OCI-LY7 (cell line): ENCODE measurements at regions not wholly inside any gene's neighbourhood (a gene's known extent, or its start where the extent isn't known, plus 50 kb on each side); places are given as distances from the start of the nearest gene placed in this dataset.

ENCODE experiments used
- CTCF ChIP-seq: fragments of 200-600 bp; sonication (generic); conservative IDR thresholded peaks from 2 replicates; pipeline ENCODE4 v1.5.1; 2014; ENCODE audit warnings: mild to moderate bottlenecking, antibody characterized with exemption, low read length, moderate library complexity, mixed read lengths
- EZH2phosphoT487 ChIP-seq: fragments of 200-600 bp; sonication (generic); IDR thresholded peaks from 2 replicates; pipeline ENCODE4 v1.6.1; 2018; ENCODE audit warnings: low read depth, borderline replicate concordance, mild to moderate bottlenecking, mixed run types, antibody characterized with exemption, low read length, moderate library complexity, mixed read lengths

DNA sequence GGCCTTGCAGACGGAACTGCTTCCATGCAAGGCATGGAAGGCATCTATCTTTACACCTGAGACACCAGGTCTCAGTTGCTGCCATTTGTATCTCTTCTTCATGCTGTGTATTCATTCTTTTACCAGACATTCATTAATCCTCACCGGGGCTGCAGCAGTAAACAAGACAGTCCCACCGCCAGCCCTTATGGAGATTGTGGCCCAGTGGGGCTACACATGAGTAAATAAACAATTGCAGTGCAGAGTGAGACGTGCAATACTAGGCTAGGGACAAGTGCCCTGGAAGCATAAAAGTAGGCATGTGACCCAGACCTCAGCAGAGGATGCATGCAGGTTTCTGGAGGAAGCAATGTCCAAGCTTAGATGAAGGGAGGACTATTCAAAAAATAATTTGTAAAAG lies 497.6 kb upstream of the KLHL29 start:
- TF ChIP-seq CTCF (no peak), EZH2phosphoT487 (no peak)
